ENCODE measurements at regions not wholly inside any gene's neighbourhood (a gene's known extent, or its start where the extent isn't known, plus 50 kb on each side); places are given as distances from the start of the nearest gene placed in this dataset.
A peak's percentile ranks its signal among the peaks of the same experiment; 100 is the strongest.
"Not testable (repeated sequence)": the region's sequence is repeated elsewhere in the genome, so short reads cannot be mapped to it uniquely, and the experiment has no call there.

DNA sequence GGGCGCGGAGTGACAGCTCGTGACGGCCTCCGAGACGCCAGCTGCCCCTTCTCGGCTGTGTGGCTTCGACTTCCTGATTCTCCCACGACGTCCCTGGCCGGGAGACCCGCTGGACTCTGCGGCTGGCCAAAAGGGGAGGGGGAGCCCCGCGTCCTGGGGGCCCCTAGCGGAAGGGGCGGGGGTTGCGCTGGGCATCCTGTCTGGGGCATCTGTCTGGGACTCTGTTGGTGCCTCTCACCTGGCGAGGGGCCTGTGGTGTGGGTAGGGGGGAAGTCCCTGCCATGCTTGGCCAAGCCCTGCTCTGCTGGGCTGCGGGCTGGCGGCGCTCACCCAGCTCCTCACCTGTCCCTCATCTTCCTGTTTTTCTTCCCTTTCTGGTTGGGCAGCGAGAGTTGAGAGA, 171.6 kb upstream of the OSBPL11 start:
- not testable (repeated sequence) for TF ChIP-seq EZH2phosphoT487 (IDR thresholded peaks at IDR 0.05; ENCODE audit: low read length); EZH2 (optimal IDR thresholded peaks at IDR 0.05; ENCODE audit: low read depth, low read length)
- TF ChIP-seq, protein P1, sequence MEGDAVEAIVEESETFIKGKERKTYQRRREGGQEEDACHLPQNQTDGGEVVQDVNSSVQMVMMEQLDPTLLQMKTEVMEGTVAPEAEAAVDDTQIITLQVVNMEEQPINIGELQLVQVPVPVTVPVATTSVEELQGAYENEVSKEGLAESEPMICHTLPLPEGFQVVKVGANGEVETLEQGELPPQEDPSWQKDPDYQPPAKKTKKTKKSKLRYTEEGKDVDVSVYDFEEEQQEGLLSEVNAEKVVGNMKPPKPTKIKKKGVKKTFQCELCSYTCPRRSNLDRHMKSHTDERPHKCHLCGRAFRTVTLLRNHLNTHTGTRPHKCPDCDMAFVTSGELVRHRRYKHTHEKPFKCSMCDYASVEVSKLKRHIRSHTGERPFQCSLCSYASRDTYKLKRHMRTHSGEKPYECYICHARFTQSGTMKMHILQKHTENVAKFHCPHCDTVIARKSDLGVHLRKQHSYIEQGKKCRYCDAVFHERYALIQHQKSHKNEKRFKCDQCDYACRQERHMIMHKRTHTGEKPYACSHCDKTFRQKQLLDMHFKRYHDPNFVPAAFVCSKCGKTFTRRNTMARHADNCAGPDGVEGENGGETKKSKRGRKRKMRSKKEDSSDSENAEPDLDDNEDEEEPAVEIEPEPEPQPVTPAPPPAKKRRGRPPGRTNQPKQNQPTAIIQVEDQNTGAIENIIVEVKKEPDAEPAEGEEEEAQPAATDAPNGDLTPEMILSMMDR (IDR thresholded peaks at IDR 0.05; ENCODE audit: low read length) = peak; percentile 7; the same call in 1 of the 2 replicates
